Fibroblast of skin of back (primary cell): ENCODE measurements at regions not wholly inside any gene's neighbourhood (a gene's known extent, or its start where the extent isn't known, plus 50 kb on each side); places are given as distances from the start of the nearest gene placed in this dataset.

Experiments
- DNase-seq: peaks from one replicate; pipeline ENCODE4 v3.0.0-alpha.2; 2013

- DNase-seq = peak; percentile 65
Measured at GRCh38 chr22:27011133-27011532, 353.7 kb downstream of the MIAT start.

DNA sequence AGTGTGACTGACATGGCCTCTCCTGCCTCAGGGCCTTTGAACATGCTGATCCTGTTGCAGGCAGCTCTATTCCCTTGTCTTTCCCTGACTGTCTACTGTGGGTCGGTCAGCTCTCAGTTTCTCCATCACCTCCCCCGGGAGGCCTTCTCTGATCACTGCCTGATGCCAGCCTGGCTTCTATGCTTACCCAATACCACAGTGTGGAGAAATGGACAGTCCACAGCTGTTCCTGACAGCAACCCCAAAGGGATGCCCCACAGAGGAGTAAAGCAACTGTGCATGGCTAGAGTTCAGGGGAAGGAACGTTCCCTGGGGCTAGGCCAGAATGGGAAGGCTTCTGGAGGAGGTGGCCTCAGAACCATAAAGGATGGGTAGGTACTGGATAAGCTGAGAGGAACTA, 354.3 kb downstream of the MIAT start:
- DNase-seq = no peak

DNA sequence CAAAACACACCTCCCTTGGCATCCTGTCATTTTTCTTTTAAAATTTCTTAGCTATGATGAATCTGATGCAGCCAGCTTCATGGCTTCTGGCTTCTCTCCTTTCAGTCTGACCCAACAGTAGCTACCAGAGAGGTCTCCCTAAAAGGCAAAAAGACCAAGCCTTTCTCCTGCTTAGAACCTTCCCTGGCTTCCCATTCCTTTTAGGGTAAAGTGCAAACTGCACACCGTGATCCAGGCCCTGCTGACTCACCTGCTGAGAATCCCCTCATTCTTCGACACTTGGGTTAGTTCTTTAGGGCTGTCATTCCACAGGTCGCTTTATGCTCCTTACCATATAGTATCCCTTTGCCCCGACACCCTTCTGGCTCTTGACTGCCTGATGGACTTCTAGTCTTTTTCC, 362.4 kb downstream of the MIAT start:
- peak; percentile 77 for DNase-seq

- peak; percentile 11 for DNase-seq
Measured at GRCh38 chr22:27022274-27022895, 365.0 kb downstream of the MIAT start.

- no peak for DNase-seq
Measured at GRCh38 chr22:27022896-27023361, 365.5 kb downstream of the MIAT start.

- no peak for DNase-seq
Measured at GRCh38 chr22:27023591-27023990, 366.2 kb downstream of the MIAT start.

GRCh38 chr22:27024982-27025381, 367.6 kb downstream of the MIAT start:
- no peak for DNase-seq

DNA sequence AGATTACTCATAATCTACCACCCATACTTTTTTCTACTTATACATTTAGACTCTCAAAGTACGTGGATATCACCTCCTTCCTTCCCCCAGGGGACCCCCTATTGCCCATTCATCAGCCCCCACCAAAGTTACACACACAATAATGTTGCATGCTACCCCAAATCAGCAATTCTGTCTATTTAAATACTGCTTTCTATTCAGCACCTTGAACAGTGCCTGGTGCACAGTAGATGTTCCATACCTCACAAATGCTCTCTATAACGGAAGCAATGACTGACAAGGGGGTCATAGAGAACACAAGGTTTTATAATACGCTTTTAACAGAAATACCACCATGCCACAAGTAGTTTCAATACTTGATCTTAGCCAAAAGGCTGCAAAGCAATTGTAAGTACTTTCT, 370.7 kb downstream of the MIAT start:
- peak; percentile 4 for DNase-seq

DNA sequence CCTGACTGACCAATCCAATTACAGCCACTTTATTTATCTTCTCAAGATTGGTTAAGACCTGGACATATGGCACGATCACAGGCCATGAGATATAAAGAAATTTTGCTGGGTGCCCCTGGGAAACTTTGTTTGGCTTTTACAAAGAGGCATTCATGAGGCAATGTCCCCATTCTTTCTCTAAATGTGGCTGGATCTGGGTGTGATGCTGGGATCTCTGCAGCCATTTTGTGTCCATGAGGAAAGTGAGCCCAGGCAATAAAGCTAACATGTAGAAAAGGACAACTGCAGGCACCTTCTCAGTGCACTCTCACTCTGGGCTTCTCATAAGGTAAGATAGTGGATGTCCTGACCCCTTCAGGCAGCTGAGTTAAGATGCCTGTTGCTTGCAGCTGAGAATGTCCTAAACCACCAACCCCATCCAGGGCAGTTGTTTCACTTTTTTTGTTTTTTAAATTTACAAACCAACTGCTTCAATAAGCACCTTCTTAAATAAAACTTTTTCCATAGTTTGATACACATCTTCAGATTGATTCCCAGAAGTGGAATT, 372.3 kb downstream of the MIAT start:
- no peak for DNase-seq

- DNase-seq = no peak
Measured at GRCh38 chr22:27032091-27032761, 374.8 kb downstream of the MIAT start.

GRCh38 chr22:27041745-27042310, 384.4 kb downstream of the MIAT start:
- DNase-seq = no peak

- no peak for DNase-seq
Measured at GRCh38 chr22:27043262-27043661, 385.9 kb downstream of the MIAT start.

DNA sequence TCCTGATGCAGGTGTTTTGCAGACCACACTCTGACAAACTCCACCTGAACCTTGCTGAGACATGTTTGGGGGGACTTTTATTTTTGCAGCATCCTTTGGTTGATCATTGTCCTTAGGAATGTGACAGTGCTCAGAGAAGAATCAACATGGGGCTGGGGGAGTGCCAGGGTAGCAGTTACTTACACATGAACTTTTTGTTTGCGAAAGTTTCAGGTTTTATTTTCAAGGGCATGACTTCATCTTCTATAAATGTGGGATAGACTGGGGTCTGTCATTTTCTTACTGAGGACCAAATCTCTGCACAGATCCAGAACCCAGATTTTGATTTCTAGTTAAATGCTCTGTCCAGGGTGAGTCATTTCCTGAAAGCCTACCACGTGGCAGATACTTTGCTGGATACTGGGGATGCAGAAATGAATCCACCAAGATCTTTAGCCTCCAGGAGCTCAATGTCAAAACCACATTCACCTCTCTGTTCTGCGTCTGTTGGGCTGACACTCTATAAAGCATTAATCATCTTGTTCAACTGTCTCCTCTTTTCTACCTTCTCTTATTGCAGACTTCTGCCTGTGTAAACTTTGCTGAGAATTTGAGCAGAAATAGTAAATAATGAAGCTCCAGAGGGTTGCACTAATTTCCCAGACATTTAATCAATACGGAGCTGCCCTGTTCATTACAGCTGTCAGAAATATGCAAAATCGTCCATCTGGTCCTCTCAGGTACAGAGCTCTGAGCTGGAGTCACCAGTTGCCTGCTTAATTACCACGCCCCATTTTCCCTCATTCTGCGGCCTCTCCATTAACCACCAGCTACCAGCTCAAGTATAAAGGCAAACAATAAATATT, 387.9 kb downstream of the MIAT start:
- peak; percentile 85 for DNase-seq

DNA sequence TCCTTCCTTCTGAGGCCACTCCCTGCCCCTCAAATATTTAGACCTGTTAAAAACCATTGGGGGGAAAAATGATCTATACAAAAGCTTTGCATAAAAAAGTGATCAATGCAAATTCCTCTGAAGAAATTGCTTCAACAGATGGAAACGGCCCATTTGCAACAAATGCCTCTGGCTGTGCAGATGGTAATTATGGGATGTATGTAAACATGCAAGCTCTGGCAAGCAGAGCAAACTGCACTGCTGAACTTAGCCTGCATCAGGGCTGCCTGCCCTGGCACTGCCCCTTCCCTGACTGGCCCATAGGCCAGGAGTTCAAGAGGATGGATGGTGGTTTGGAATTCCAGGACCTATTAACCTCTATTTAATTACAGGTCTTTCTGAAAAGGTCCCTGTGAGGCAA, 388.7 kb downstream of the MIAT start:
- DNase-seq = no peak

- DNase-seq = no peak
Measured at GRCh38 chr22:27046603-27047002, 389.2 kb downstream of the MIAT start.

GRCh38 chr22:27050771-27051170, 393.4 kb downstream of the MIAT start:
- no peak for DNase-seq

DNA sequence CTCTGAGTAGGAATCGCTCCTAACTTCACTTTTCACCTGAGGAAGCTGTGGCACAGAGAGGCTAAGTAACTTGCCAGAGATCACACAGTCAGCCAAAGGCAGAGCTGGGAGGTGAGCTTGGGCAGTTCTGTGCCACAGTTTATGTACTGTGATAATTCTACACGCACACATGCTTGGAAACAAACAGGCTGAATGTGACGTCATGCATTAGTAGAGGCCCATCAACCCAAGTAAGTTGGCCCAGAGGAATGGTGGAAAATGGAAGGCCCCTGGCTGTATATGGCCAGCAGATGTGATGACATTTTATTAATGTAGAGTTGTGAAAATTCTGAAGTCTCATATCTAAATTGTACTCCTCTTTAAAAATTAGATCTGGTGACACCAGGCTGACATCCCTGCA, 394.0 kb downstream of the MIAT start:
- DNase-seq = no peak

- no peak for DNase-seq
Measured at GRCh38 chr22:27057717-27058116, 400.3 kb downstream of the MIAT start.

DNA sequence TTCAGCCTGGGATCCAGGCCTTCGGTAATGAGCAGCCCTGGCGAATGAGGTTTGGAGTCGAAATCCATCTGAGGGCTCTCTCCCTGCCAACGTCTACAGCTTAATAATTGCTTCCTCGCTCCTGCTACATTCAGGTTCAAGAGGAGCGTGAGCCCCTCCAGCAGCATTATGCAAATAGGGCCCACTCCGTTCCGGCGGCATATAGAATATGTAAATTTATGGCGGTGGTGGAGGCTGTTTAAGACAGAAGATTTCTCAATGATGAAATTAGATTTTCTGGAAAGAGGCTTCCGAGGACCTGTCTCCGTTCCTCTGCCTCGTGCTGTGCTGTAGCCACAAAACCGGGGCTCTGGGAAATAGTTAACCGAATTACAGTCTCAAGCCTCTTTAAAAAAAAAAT, 402.8 kb downstream of the MIAT start:
- no peak for DNase-seq

DNA sequence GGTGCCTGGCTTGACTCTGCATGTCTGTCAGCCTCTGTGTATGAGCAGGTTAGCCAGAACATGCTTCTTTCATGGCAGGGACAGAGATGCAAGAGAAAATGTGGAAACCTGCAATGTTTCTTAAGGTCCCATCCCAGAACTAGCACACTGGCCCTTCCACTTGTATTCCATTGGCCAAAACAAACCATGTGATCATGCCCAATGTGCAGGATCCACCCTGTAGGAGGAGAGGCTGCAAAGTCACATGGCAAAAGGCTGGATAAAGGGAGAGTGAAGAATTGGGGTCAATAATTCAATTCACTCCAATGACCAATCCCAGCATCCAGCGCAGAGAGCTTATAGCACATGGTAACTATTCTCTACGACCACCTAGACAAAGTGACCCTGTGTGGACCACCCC, 405.5 kb downstream of the MIAT start:
- DNase-seq = no peak

- DNase-seq = peak; percentile 15
Measured at GRCh38 chr22:27063406-27063805, 406.0 kb downstream of the MIAT start.

DNA sequence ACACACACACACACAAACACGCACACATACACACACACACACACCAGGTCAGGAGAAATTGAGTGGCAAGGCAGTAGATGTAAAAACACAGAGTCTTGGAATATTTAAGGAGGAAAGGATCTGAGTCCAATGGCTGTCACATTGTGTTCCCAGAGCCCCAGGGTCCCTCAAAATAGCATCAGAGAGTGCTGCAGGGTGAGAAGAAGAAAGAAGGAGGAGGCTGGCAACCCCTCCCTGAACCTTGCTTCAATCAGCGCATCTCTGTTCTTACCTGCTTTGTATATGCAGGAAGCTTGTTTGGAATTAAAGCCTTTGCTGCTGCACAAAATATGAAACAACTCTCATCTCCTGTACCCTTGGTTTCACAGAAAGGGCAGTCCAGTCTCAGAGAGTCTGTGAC, 406.5 kb downstream of the MIAT start:
- DNase-seq = no peak

DNA sequence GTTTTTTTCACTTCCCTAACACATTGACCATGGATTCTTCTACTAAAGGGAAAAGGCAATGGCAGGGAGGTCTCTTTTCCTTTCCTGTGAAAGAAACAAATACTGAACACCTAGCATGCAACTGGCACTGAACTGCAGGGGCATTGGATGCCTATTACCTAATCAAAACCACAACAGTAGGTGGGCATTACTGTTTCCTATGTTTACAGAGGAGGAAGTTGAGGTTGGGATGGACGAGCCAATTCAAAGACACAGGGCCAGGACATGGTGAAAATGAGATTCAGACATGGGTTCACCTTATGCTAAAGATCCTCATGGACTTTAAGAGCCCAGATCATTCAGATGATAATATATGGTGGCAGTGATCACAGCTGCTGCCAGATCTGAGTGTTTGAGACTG, 407.0 kb downstream of the MIAT start:
- DNase-seq = no peak
